ENCODE measurements at regions not wholly inside any gene's neighbourhood (a gene's known extent, or its start where the extent isn't known, plus 50 kb on each side); places are given as distances from the start of the nearest gene placed in this dataset.

GRCh38 chr2:221134718-221135117, 437.4 kb downstream of the EPHA4 start (continued):
- TF ChIP-seq BCL6 (CRISPR knock-in tag; IDR thresholded peaks at IDR 0.05) (no peak), PPARD (CRISPR knock-in tag; IDR thresholded peaks at IDR 0.05) (no peak)

DNA sequence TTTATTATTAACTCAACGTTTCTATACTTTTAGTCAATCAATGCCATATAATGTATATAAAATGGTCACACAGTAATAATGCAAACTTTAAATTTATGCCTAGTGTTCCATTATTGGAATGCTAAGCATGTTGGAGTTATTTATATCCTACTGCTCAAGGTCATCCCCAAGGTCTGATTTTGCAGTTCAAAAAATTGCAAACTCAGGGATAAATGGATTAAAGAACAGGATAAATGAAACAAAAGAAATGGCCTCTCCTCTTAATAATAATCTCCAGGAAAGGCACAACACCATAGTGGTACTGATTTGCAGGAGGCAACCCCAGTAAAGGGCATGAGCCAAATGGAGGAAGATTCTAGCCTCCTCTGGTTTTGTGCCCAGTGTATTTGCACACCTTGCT, 436.4 kb downstream of the EPHA4 start:
- Histone ChIP-seq H3K4me2 (ENCODE audit: insufficient read depth, low read length) (no peak overlapping the region), H2AFZ (ENCODE audit: low read depth, low read length) (no peak overlapping the region), H3K79me2 (ENCODE audit: control insufficient read depth, insufficient read depth, low read length) (no peaks in the 10 kb centered on the region), H3K9me1 (ENCODE audit: control insufficient read depth, insufficient read depth, low read length) (no peaks in the 10 kb centered on the region), H3K4me3 (no peak overlapping the region), H3K27ac (ENCODE audit: extremely low read depth, low read depth, low read length) (no peak overlapping the region), H3K36me3 (ENCODE audit: control insufficient read depth, insufficient read depth, low read length) (no peaks in the 10 kb centered on the region), H3K27me3 (ENCODE audit: control insufficient read depth in 2 of 2, insufficient read depth in 2 of 2, low read length in 2 of 2) (no peaks in the 10 kb centered on the region), H3K9me3 (replicated peaks; ENCODE audit: control insufficient read depth, insufficient read depth, low read depth, low read length) (no peaks in the 10 kb centered on the region), H3K4me1 (replicated peaks in 1 of 2; ENCODE audit: control insufficient read depth in 2 of 2, insufficient read depth in 2 of 2, low read length in 2 of 2) (no peaks in the 10 kb centered on the region), H3K9ac (ENCODE audit: insufficient read depth in 1 of 2, low read depth in 2 of 2, low read length in 2 of 2) (no peak overlapping the region), H4K20me1 (replicated peaks; ENCODE audit: control insufficient read depth, insufficient read depth, low read length) (no peaks in the 10 kb centered on the region)
- POLR2A ChIA-PET, result no interaction called here
- FAIRE-seq (no peak), ATAC-seq (no peak), DNase-seq (ENCODE audit: extremely low read depth in 1 of 4, low spot score in 3 of 4) (no peak)
- WGBS (ENCODE audit: insufficient coverage, low coverage, missing lambda C conversion rate), result 0% methylated on average over 1 of the region's 1 CpG
- no TSS peak for BruUV-seq (replicated peaks)
- CTCF ChIA-PET (ENCODE audit: low intra/inter-chr PET ratio), result no interaction called here
- TF ChIP-seq ZNF445 (CRISPR knock-in tag; IDR thresholded peaks at IDR 0.05; ENCODE audit: low read depth), result no peak
- no peak for TF ChIP-seq ZKSCAN3 (CRISPR knock-in tag; IDR thresholded peaks at IDR 0.05)
- TF ChIP-seq ZNF184 (CRISPR knock-in tag; IDR thresholded peaks at IDR 0.05), result no peak
- no peak for TF ChIP-seq ARID2 (IDR thresholded peaks at IDR 0.05)
- TF ChIP-seq LCOR (CRISPR knock-in tag; IDR thresholded peaks at IDR 0.05), result no peak
- TF ChIP-seq MED1 (CRISPR knock-in tag; IDR thresholded peaks at IDR 0.05; ENCODE audit: borderline replicate concordance), result no peak
- no peak for TF ChIP-seq HOXB6 (CRISPR knock-in tag; IDR thresholded peaks at IDR 0.05; ENCODE audit: borderline replicate concordance)
- TF ChIP-seq FOXJ3 (CRISPR knock-in tag; IDR thresholded peaks at IDR 0.05), result no peak
- no peak for TF ChIP-seq RBM25 (IDR thresholded peaks at IDR 0.05; ENCODE audit: low read depth, low read length, severe bottlenecking)
- TF ChIP-seq E2F6 (IDR thresholded peaks at IDR 0.05; ENCODE audit: borderline replicate concordance in 1 of 2, extremely low read depth in 1 of 2, insufficient read depth in 1 of 2, insufficient read length in 1 of 2, low read depth in 1 of 2, low read length in 1 of 2, poor library complexity in 1 of 2, severe bottlenecking in 1 of 2), result no peak
- TF ChIP-seq SMAD4 (CRISPR knock-in tag; conservative IDR thresholded peaks at IDR 0.05), result no peak
- TF ChIP-seq PYGO2 (tag; IDR thresholded peaks at IDR 0.05), result no peak
- in situ Hi-C loops (cut with MboI) (no loop called here), intact Hi-C loops (cut with micrococcal nuclease) (no loop called here)

Measured in K562 (cell line).